ENCODE measurements at regions not wholly inside any gene's neighbourhood (a gene's known extent, or its start where the extent isn't known, plus 50 kb on each side); places are given as distances from the start of the nearest gene placed in this dataset.

- H3K27ac Mint-ChIP-seq (ENCODE audit: unreplicated experiment): no peak overlapping the region
- peaks cover 4% of the 10 kb centered on the region for H3K4me1 Mint-ChIP-seq (ENCODE audit: unreplicated experiment)
- no peak for DNase-seq (ENCODE audit: low spot score)
- no peaks in the 10 kb centered on the region for H3K27me3 Mint-ChIP-seq (ENCODE audit: unreplicated experiment)
- H3K4me3 Mint-ChIP-seq (ENCODE audit: unreplicated experiment): no peak overlapping the region
- no peaks in the 10 kb centered on the region for H3K36me3 Mint-ChIP-seq (ENCODE audit: low read depth, unreplicated experiment)
- no peaks in the 10 kb centered on the region for H3K9me3 Mint-ChIP-seq (ENCODE audit: unreplicated experiment)
- TF ChIP-seq, protein P1, sequence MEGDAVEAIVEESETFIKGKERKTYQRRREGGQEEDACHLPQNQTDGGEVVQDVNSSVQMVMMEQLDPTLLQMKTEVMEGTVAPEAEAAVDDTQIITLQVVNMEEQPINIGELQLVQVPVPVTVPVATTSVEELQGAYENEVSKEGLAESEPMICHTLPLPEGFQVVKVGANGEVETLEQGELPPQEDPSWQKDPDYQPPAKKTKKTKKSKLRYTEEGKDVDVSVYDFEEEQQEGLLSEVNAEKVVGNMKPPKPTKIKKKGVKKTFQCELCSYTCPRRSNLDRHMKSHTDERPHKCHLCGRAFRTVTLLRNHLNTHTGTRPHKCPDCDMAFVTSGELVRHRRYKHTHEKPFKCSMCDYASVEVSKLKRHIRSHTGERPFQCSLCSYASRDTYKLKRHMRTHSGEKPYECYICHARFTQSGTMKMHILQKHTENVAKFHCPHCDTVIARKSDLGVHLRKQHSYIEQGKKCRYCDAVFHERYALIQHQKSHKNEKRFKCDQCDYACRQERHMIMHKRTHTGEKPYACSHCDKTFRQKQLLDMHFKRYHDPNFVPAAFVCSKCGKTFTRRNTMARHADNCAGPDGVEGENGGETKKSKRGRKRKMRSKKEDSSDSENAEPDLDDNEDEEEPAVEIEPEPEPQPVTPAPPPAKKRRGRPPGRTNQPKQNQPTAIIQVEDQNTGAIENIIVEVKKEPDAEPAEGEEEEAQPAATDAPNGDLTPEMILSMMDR (IDR thresholded peaks at IDR 0.05; ENCODE audit: unreplicated experiment): no peak
Observed at GRCh38 chr14:97276573-97276972, 479.4 kb downstream of the VRK1 start.

DNA sequence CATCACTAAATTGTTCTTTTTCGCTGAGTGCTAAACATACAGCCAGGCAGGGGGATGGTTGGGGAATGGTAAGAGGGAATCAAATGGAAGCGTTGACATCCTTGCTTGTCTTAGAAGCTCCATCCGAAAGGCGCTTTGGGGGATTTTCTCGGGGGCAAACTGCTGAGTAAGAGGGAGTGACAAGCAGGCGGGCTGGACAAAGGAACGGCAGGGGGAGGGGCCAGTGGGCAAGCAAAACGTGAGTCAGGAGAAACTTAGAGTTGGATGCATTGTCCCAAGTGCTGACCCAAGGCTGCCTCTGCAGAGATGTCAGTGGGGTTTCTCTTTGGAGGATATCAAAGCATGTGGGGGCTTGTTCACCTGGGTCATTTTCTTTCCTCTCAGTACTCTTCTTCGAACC lies 480.5 kb downstream of the VRK1 start:
- no peaks in the 10 kb centered on the region for H3K27me3 Mint-ChIP-seq (ENCODE audit: unreplicated experiment)
- no peak for DNase-seq (ENCODE audit: low spot score)
- no peak overlapping the region for H3K4me3 Mint-ChIP-seq (ENCODE audit: unreplicated experiment)
- TF ChIP-seq, protein P1 (IDR thresholded peaks at IDR 0.05; ENCODE audit: unreplicated experiment): no peak
- peaks cover 7% of the 10 kb centered on the region for H3K4me1 Mint-ChIP-seq (ENCODE audit: unreplicated experiment)
- H3K9me3 Mint-ChIP-seq (ENCODE audit: unreplicated experiment): no peaks in the 10 kb centered on the region
- H3K36me3 Mint-ChIP-seq (ENCODE audit: low read depth, unreplicated experiment): no peaks in the 10 kb centered on the region
- no peak overlapping the region for H3K27ac Mint-ChIP-seq (ENCODE audit: unreplicated experiment)

- Mint-ChIP-seq H3K4me1 (ENCODE audit: unreplicated experiment) (peaks cover 18% of the 10 kb centered on the region), H3K9me3 (ENCODE audit: unreplicated experiment) (no peaks in the 10 kb centered on the region), H3K27me3 (ENCODE audit: unreplicated experiment) (no peaks in the 10 kb centered on the region), H3K4me3 (ENCODE audit: unreplicated experiment) (no peak overlapping the region), H3K27ac (ENCODE audit: unreplicated experiment) (no peak overlapping the region), H3K36me3 (ENCODE audit: low read depth, unreplicated experiment) (no peaks in the 10 kb centered on the region)
- DNase-seq (ENCODE audit: low spot score): no peak
- TF ChIP-seq, protein P1 (IDR thresholded peaks at IDR 0.05; ENCODE audit: unreplicated experiment): no peak
Observed at GRCh38 chr14:97280526-97280925, 483.3 kb downstream of the VRK1 start.

DNA sequence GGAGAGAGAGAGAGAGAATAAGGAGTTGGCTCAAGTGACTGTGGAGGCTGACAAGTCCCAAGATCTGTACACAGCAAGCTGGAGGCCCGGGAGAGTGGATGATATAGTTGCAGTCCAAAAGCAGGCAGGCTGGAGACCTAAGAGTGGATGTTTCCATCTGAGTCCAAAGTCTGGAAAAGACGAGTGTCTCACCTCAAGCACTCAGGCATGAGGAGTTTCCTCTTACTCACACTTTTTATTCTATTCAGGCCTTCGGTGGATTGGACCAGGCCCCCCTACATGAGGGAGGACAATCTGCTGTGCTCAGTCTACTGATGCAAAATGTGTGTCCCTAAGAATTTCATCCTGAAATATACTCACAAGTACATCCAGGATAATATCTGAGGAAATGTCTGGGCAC lies 484.6 kb downstream of the VRK1 start:
- Mint-ChIP-seq H3K27me3 (ENCODE audit: unreplicated experiment) (no peaks in the 10 kb centered on the region), H3K36me3 (ENCODE audit: low read depth, unreplicated experiment) (no peaks in the 10 kb centered on the region), H3K4me1 (ENCODE audit: unreplicated experiment) (peaks cover 15% of the 10 kb centered on the region), H3K4me3 (ENCODE audit: unreplicated experiment) (no peak overlapping the region), H3K9me3 (ENCODE audit: unreplicated experiment) (no peaks in the 10 kb centered on the region), H3K27ac (ENCODE audit: unreplicated experiment) (no peak overlapping the region)
- DNase-seq (ENCODE audit: low spot score): no peak
- TF ChIP-seq, protein P1 (IDR thresholded peaks at IDR 0.05; ENCODE audit: unreplicated experiment): no peak

DNA sequence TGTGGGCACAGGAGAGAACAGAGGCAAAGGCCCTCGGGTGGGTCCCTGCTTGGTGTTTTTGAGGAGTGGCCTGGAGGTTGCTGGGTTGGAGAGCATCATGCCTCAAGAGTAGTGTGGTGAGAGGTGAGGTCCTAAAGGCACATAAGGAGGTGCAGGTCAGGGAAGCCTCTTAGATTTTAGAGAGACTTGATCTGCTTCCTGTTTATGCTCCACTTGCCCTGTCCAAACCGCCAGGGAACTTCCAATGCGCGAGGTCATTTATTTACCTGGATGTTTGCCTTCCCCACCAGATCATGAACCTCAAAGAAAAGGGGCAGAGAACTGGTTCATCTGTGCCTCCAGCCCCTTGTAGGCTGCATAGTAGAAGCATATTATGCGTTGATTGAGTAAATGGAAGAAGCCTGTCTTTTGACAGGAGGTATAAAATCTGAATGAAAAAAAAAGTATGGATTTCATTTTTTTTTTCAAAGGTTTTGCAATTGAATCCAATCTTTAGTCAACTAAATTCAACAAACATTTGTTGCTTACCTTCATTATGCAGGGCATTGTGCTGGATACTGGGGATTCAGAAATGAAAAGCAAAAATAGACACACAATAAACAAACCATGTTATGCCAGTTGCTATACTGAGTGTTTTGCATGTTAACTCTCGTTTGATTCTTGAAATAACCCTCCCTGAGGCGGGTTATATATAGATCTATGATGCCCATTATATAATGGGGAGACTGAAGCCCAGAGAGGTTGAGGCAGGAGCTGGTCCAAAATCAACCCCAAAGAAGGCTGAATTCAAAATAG lies 485.2 kb downstream of the VRK1 start:
- Mint-ChIP-seq H3K27me3 (ENCODE audit: unreplicated experiment) (no peaks in the 10 kb centered on the region), H3K9me3 (ENCODE audit: unreplicated experiment) (no peaks in the 10 kb centered on the region), H3K27ac (ENCODE audit: unreplicated experiment) (no peak overlapping the region), H3K36me3 (ENCODE audit: low read depth, unreplicated experiment) (no peaks in the 10 kb centered on the region), H3K4me3 (ENCODE audit: unreplicated experiment) (no peak overlapping the region), H3K4me1 (ENCODE audit: unreplicated experiment) (peaks cover 15% of the 10 kb centered on the region)
- no peak for DNase-seq (ENCODE audit: low spot score)
- TF ChIP-seq, protein P1 (IDR thresholded peaks at IDR 0.05; ENCODE audit: unreplicated experiment): no peak
